Cardiac fibroblast (primary cell): ENCODE measurements at regions not wholly inside any gene's neighbourhood (a gene's known extent, or its start where the extent isn't known, plus 50 kb on each side); places are given as distances from the start of the nearest gene placed in this dataset.
"Not testable (repeated sequence)": the region's sequence is repeated elsewhere in the genome, so short reads cannot be mapped to it uniquely, and the experiment has no call there.

Source experiments
- DNase-seq, 2 donors: peaks; one replicate each; pipeline versions ENCODE4 v3.0.0 to v3.0.0-alpha.2; 2010; ENCODE audit warnings: low read depth in 2 of 2
- H3K4me3 ChIP-seq, 2 donors: replicated peaks in 1 of 2; 1 replicate in 1 of 2; 2 replicates in 1 of 2; pipeline ENCODE4 v1.5.1; 2011; ENCODE audit warnings: low read depth in 2 of 2, low read length in 2 of 2, mild to moderate bottlenecking in 2 of 2, moderate library complexity in 1 of 2
- TF ChIP-seq, protein P1 (sequence below): IDR thresholded peaks from one replicate; pipeline ENCODE4 v1.5.1; 2011; ENCODE audit warnings: low read depth, mild to moderate bottlenecking, low read length, inconsistent platforms

DNA sequence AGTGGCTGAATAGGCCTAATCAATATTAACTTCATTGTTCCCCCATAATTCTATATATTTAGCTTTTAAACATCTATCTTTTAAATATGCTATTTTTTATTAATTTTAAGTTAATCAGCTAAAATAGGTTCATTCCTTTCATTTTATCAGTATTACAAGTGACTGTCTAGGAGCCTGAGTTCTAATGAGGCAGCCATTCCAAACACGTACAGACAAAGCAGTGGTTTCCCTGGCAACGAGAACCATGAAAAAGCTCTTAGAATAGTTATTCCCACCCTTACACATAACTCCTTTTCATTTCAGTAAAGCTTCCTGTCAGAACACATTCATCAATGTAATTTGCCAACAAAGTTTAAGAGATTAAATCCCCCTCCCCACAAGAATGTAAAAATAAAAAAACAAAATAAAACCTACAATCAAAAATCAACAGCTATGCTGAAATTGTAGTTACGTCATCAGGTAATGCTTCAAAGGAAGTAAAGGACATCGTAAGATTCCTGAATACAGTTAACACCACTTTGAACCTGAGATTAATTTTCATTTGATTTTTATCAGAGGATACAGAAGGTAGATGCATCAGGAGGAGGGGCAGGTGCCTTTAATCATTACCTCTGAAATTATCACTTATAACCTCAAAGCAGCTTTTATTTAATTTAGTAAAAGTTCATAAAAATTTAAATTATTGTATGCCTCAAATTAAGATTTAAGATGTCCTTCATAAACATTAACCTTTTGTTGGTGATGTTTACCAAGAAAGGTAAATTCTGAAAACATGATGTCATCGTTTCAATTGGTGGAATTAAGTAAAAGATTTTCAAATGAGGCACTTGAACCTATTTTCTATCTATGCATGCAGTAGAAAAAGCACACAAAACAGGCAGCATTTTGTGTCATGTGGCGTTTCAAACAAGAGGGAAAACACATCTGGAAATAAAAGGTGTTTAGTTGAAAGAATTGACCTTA lies 967.2 kb upstream of the FOXG1 start:
- not testable (repeated sequence) for DNase-seq

DNA sequence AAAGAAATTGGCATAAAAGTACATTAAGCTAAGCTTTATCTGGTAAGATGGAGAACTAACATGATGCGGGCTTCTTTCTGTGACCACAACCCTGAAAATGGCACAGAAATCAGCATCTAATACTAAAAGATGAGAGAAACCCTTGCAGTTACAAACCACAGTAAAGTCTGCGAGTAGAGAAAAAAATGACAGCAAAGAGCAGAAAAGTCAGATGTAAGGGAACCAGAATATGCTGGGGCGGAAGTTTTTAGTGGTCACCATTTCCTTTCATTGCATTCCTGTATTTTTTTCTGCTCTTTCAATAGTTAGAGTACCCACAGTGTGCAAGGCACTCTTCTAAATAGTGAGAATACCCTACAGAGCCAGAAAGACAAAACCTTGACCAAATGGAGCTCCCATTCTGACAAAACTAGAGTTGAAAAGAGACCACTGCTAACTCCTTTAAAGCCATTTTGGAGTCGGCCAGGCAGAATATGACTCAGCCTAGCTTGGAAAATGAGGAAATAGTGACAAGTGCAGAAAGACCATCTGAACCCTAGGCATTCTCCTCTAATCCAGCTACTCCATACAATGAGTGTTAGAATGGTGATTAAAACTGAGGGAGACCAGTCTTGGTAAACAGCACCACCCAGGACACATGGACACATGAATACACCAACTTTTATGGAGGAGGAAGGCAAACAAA lies 948.7 kb upstream of the FOXG1 start:
- DNase-seq, H3K4me3 ChIP-seq: not testable (repeated sequence)

More for the DNA sequence above, 967.2 kb upstream of the FOXG1 start:
- not testable (repeated sequence) for H3K4me3 ChIP-seq

DNA sequence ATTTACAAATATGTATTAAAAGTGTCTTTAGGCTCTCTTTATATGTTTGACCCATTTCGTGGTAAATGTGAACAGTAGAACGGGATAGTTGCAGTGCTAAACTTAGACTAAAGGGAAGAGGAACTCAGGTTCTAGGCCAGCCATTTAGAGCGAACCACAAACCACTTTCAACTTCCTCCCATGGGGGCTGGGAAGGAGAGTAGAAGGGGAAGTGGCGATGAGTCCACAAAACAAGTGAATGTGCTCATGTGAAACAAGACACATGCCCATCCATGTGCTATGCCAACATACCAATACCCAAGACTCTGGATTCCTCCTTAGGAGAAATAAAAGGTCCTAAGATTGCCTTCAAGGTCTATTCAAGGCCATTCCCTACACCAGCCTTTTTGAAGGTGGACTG lies 940.4 kb upstream of the FOXG1 start:
- not testable (repeated sequence) for H3K4me3 ChIP-seq

DNA sequence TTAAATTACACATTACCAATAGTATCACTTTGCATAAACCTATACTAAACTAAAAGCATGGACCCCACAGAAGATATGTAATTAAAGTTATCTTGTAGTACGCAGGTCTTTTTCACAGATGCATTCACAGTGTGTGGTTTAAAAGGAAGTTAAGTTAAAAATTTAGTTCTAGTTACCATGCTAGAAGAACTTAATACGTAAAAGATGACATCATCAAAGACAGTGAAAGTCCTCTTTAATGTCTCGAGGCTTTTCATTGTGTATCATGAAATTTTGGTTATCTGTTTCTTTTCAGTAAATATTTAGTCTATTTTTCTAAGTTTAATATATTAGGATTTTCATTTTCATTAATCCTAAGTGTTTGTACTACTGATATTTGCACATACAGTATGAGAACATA lies 934.6 kb upstream of the FOXG1 start:
- DNase-seq, H3K4me3 ChIP-seq: not testable (repeated sequence)

More for the DNA sequence above, 940.4 kb upstream of the FOXG1 start:
- not testable (repeated sequence) for DNase-seq

DNA sequence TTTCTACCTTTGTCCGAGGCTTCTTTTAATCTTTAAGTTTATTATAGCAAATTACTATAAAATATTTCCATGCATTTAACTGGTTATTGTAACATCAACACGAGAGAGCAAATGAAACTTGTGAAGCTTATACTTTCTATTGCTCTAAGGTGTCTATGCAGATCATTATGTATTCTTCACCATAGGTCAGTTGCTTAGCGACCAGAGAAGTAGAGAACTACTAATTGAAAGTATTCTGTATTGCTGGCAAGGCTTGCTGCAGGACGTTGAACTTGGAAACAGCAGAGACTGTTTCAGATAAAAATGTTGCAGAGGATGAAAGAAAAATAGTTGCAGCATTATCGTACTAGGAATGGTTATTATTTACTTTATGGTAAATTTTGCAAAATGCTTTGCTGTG lies 933.6 kb upstream of the FOXG1 start:
- not testable (repeated sequence) for DNase-seq, H3K4me3 ChIP-seq

DNA sequence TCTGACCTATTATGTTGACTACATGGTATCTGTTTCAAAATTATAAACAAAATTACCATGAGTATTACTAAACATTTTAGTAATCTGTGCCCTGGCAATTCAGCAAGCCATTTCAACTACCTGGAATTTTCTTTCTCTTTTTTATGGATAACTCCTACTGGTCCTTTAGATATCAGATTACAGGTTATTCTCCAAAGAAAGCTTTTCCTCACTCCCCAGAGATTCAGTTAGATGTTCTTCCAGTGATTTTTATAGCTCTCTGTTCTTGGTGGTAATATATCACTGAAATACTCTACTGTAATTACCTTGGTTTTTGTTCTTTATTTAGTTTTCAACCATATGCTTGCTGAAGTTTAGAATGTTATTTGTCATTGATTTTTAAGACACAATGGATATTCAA lies 930.2 kb upstream of the FOXG1 start:
- no peak for DNase-seq
- H3K4me3 ChIP-seq: no peak overlapping the region
- TF ChIP-seq, protein P1, sequence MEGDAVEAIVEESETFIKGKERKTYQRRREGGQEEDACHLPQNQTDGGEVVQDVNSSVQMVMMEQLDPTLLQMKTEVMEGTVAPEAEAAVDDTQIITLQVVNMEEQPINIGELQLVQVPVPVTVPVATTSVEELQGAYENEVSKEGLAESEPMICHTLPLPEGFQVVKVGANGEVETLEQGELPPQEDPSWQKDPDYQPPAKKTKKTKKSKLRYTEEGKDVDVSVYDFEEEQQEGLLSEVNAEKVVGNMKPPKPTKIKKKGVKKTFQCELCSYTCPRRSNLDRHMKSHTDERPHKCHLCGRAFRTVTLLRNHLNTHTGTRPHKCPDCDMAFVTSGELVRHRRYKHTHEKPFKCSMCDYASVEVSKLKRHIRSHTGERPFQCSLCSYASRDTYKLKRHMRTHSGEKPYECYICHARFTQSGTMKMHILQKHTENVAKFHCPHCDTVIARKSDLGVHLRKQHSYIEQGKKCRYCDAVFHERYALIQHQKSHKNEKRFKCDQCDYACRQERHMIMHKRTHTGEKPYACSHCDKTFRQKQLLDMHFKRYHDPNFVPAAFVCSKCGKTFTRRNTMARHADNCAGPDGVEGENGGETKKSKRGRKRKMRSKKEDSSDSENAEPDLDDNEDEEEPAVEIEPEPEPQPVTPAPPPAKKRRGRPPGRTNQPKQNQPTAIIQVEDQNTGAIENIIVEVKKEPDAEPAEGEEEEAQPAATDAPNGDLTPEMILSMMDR: no peak

DNA sequence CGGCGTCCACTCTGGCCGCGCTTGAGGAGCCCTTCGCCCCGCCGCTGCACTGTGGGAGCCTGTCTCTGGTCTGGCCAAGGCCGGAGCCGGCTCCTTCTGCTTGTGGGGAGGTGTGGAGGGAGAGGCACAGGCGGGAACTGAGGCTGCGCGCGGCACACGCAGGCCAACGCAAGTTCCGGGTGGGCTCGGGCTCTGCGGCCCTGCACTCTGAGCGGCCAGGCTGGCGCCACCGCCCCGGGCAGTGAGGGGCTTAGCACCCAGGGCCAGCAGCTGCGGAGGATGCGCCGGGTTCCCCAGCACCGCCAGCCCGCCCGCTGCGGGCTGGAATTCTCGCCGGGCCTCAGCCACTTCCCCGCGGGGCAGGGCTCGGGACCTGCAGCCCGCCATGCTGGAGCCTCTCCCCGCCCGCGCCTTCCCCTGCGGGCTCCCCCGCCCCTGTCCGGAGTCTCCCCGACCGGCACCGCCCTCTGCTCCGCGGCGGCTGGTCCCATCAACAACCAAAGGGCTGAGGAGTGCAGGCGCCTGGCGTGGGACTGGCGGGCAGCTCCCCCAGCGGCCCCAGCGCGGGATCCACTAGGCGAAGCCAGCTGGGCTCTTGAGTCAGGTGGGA lies 921.2 kb upstream of the FOXG1 start:
- TF ChIP-seq, protein P1: no peak
- no peak overlapping the region for H3K4me3 ChIP-seq
- DNase-seq: no peak

DNA sequence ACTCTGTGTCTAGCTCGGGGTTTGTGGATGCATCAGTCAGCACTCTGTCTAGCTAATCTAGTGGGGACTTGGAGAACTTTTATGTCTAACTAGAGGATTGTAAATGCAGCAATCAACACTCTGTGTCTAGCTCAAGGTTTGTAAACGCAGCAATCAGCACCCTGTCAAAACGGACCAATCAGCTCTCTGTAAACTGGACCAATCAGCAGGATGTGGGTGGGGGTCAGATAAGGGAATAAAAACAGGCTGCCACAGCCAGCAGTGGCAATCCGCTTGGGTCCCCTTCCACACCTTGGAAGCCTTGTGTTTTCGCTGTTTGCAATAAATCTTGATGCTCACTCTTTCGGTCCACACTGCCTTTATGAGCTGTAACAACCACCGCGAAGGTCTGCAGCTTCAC lies 920.7 kb upstream of the FOXG1 start:
- TF ChIP-seq, protein P1: no peak
- no peak overlapping the region for H3K4me3 ChIP-seq
- DNase-seq: no peak

DNA sequence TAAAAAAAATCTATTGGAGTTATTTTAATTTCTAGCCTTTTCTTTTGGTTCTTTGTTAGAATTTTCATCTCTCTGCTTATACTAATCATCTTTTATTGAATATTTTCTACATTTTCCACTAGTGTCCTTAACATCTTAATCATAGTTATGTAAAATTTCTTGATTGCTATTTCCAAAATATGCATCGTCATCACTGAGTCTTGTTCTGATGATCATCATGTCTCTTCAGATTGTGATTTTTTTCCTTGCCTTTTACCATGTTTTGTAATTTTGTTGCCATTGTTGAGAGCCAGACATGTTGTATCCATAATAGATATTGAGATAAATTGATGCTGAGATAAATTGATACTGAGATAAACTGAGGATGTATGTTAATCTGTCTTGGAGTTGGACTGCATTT lies 919.1 kb upstream of the FOXG1 start:
- DNase-seq: not testable (repeated sequence)

DNA sequence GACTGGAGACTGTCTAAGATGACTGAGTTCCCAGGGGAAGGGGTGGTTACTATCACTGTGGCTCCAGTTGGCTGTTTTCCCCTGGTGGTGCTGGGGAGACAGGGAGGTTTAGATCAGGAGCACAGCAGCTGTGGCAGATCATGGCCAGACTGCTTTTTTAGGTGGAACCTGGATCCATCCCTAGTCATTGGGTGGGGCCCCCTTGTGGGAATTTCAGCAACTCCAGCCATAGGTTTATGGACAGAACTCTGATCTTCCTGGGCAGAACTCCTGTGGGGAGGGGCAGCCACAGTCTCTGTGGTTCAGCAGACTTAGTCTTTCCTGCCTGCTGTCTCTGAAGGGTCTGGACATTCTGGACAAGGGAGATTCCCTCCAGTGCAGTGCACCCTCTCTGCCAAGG lies 917.4 kb upstream of the FOXG1 start:
- H3K4me3 ChIP-seq, DNase-seq: not testable (repeated sequence)

More for the DNA sequence above, 919.1 kb upstream of the FOXG1 start:
- H3K4me3 ChIP-seq: not testable (repeated sequence)
